Inflammatory macrophage (primary cell): ENCODE measurements at regions not wholly inside any gene's neighbourhood (a gene's known extent, or its start where the extent isn't known, plus 50 kb on each side); places are given as distances from the start of the nearest gene placed in this dataset.
"Not testable (repeated sequence)": the region's sequence is repeated elsewhere in the genome, so short reads cannot be mapped to it uniquely, and the experiment has no call there.

ENCODE experiments used
- DNase-seq, 2 donors: peaks; one replicate each; pipeline ENCODE4 v3.0.0-alpha.2; 2020 to 2022

DNA sequence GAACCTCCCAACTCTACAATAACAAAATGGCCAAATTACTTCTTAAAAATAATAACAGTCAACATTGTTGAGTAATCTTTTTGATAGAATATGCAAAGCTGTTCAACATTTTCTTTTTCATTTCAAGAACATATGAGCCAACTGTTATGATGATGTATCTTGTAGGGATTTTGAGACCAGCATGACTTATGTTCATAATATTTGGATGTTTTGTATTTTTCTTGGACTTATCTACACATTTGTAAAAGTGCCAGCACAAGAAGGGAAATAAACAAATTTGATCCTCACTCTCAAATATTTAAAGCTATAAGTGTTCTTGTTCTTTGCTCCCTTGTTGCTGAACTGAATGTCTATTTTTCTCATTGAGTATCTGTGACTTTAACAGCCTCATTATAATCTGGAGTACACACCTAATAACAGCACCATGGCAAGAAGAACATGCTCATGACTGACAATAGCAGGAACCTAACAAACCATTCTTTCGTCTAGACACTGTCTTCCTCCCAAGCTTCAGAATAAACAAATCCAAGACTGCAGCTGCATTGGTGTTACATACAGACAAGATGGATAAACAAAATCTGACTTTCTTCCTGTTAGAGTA lies 1049.7 kb downstream of the FAT4 start:
- no peak for DNase-seq

DNA sequence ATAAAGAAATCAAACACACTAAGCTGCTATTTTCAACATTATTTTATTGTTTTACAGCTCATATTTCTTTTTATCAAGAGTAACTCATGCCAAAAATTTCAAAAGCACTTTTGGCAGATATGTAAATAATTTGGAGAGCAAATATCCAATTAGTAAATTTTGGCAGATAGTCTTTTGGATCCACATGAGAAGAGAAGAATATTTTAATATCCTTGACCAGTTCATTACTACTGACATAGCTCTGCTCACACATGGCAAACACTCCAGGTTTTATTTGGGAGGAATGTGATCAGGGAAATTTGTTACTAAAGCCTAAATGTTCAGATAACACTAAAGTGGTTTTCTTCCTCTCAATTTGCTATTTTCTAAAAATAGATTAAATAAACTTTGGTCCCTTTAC lies 1054.3 kb downstream of the FAT4 start:
- no peak for DNase-seq

DNA sequence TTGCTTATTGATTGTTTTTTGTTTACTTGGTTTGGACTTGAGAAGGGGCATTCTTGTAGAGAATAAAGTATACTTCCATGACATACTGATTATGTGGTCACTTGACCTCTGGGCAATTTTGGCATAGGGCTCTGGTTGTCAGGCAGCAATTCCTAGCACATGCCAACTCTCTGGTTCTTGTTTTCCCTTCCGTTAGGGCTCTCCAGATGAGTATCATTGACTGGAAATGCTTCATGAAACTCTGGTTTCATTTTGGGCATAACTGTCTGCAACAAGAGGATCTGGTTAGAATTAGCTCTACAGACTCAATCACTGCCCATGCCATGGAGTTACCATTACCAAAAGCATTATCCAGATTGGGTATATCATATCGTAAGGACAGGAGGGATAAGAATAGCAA lies 1057.9 kb downstream of the FAT4 start:
- no peak for DNase-seq

DNA sequence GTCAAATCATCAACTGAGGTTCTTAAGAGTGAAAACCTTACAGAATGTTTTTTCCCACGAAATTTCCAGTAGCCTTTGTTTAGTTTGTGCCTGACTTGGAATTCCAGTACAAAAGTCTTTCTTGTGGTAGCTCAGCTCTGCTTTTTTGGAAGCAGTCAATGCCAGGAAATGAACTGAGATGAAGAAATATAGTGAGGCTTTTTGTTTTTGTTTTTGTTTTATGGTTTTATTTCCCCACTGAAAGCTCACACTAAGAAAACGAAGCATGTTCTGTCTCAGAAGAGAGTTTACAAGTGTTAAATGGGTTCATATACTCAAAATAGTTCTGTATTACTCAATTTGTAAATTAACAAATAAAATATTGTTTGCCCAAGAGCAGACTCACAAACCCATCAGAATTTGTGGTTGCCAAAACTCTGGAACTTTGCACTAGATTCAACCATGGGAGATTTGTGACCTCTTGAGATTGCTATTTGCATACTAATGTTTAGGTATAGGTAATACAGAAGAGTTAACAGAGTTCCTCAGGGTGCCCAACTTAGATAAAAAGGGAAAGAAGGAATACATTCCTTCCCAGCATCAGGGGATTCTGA lies 1060.8 kb downstream of the FAT4 start:
- DNase-seq, result no peak

DNA sequence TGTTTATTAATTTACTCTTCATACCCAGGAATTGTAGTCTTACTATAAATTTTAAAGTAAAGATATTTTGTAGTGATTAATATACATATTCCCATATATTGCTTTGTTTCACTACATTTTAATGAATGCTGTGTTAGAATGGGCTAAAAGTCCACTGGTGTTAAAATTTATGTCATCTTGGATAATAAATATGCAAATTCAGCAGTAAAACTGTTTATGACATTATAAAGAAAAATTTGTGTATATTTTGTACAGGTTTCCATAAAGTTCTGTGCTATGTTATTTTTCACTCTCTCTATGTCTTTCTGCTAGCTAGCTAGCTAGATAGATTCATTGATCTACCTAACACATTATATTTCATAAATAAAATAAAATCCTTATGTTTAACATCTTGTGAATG lies 1071.2 kb downstream of the FAT4 start:
- DNase-seq, result no peak

DNA sequence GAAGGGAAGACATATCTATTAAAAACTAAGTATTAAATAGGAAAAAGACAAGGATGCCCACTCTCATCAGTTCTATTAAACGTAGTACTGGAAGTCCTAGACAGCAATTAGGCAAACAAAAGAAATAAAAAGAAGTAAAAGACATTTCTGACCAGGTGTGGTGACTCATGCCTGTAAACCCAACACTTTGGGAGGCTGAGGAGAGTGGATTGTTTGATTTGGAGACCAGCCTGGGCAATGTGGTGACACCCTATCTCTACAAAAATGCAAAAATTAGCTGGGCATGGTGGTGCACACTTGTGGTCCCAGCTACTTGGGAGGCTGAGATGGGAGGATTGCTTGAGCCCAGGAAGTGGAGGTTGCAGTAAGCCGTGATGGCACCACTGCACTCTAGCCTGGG lies 1071.8 kb downstream of the FAT4 start:
- no peak for DNase-seq

DNA sequence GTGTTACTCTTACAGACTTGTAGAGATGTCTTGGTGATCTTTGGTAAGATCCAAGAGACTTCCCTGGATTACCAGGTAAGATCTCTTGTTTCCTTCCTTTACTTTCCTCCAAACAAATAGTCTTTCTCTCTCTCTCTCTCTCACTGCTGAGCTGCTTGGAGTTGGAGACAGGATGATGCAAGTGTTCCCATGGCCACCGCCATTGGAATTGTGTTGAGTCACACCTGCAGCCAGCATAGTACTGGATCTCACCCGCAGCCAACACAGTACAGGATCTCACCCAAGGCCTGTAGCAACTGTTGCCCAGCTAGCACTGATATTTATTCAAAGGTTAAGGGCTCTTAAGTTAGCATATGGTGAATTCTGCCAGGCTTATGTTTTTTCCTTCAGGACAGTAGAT lies 1080.9 kb downstream of the FAT4 start:
- no peak for DNase-seq

DNA sequence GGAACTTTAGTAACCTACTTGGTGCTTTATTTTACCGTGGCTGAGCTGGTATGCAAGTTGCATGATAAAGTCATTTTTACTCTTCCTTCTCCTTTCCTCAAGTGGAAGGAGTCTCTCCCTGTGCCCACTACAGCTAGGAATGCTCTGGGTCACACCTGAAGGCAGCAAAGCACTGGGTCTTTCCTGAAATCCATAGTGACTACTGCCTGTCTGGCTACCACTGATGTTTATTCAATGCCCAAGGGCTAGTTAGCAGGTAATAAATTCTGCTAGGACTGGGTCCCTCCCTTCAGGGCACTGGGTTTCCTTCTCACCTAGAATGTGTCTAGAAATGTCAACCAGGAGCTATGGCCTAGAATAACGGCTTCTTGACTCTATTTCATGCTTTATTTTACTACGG lies 1081.4 kb downstream of the FAT4 start:
- no peak for DNase-seq

DNA sequence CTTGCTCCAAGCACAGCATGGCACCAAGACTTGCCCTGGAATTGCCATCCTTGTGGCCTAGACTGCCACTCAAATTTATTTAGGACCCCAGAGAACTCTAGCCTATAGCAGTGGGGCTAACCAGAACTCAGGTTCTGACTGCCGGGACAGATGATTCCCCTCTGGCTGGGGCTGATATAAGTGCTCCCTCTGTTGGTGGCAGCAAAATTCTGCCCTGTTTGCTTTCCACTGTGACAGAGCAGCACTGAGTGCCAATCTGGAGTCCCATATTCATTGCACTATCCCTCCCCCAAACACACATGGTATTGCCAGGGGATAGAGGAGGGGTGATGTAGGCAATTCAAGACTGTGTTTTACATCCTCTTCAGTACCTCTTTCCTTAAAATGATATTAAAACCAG lies 1081.9 kb downstream of the FAT4 start:
- DNase-seq, result no peak

DNA sequence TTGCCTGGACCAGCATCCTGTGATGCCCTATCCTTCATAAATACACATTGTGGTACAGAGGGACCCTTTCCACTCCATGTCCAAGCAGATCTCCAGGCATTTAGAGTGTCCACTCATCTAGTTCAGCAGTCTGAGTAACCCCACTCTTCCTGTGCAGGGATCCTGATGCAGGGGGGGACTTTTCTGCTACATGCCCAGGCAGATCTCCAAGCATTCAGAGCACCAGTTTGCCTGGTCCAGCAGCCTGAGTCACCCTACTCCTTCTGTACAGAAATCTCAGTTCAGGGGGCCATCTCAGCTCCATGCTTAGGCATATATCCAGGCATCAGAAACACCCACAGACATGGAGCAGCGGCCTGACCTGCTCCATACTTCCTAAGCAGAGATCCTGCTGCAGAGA lies 1089.8 kb downstream of the FAT4 start:
- no peak for DNase-seq

DNA sequence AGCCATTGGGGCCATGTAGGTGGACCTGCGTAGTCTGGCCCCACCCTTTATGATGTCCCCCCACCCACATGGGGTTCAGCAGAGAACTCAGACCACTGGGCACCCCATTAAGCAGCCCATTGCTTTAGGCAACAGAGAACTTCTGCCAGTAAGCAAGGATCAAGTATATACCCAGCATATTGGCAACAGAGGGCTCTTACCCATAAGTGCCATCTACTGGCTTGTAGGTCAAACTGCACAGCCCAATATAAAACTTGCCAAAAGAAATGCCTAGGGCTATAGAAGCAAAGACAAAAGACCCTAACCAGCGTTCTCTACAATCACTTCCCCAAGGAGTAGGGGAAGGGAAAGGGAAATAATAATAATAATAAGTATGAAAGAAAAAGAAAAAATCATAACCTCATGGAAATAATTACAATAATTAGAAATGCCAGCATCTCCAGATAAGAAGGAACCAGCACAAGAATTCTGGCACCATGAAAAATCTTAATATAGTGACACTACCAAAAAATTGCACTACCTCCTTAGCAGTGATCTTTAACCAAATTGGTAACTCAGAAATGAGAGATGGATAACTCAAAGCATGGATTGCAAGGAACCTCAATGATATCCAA lies 1090.7 kb downstream of the FAT4 start:
- no peak for DNase-seq

DNA sequence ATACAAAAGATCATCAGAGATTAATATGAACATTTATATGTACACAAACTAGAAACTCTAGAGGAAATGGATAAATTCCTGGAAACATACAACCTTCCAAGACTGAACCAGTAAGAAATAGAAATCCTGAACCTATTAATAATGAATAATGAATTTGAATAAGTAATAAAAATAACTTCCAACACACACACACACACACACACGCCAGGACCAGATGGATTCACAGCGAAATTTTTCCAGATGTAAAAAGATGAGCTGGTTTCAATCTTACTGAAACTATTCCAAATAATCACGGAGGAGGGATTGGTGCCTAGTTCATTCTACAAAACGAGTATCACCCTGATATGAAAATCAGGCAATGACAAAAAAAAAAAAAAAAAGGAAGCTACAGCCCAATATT lies 1095.0 kb downstream of the FAT4 start:
- DNase-seq, result no peak

DNA sequence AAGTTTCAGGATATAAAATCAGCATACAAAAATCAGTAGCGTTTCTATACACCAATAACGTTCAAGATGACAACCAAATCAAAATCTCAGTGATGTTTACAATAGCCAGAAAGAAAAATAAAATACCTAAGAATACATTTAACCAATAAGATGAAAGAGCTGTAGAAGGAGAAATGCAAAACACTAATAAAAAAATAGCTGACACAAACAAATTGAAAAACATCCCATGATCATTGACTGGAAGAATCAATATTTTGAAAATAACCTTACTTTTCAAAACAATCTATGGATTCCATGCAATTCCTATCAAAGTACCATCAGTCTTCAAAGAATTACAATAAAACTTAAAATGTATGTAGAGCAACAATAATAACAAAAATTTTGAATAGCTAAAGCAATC lies 1096.3 kb downstream of the FAT4 start:
- no peak for DNase-seq

DNA sequence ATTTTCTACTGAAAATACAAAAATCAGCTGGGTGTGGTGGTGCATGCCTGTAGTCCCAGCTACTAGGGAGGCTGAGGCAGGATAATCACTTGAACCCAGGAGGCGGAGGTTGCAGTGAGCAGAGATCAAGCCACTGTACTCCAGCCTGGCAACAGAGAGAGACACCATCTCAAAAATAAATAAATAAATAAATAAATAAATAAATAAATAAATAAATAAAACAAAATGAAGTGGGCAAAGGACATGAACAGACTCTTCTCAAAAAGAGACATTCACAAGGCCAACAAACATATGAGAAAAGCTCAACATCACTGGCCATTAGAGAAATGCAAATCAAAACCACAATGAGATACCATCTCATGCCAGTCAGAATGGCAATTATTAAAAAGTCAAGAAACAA lies 1097.6 kb downstream of the FAT4 start:
- DNase-seq, result not testable (repeated sequence)

DNA sequence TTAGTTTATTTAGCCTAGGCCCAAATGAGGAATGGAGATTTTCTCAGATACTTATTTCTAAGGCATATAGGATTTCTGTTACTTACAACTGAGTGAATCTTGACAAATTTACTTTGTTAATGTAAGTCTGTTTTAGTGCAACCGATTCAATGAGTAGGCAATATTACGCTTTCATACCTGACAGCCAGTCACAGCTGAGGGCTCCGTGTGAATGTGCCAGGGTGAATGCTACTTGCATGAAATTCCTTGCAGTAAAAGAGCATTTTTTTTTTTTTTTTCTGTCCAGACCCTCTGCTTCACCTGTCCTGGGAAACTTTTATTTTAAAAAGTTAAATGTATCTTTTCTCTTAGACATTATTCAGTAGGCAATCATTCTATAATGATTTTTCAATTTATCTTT lies 1100.0 kb downstream of the FAT4 start:
- no peak for DNase-seq

DNA sequence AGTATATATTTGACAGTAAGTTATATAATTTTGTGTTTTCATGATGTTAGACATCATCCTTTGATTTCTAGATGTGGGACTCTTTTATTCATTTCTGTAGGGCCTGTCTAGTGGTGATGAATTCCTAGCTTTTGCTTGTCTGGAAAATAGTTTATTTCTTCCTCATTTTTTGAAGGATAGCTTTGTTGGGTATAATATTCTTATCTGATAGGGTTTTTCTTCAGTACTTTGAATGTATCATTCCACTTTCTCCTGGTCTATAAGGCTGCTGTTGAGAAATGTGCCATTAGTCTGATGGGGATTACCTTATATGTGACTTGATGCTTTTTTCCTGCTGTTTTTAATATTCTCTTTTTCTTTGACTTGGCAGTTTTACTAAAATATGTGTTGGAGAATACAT lies 1104.5 kb downstream of the FAT4 start:
- no peak for DNase-seq

DNA sequence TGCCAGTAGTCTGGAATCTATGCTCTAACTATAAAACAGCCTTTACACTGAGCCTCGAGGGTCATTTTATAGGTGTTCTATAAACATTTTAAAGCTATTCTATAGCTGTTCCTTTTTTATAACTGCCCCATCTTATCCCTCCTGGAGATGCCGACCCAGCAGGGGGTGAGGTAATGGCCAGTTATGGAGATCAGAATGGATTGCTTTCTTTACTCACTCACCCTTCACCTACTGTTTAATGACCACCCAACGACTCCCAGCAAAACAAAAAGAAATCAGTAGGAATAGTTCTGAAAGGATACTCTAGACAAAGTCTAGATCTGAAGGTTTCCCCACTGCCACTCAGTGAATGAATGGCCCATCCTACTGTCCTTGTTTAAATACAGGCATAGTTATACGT lies 1113.1 kb downstream of the FAT4 start:
- DNase-seq, result no peak

DNA sequence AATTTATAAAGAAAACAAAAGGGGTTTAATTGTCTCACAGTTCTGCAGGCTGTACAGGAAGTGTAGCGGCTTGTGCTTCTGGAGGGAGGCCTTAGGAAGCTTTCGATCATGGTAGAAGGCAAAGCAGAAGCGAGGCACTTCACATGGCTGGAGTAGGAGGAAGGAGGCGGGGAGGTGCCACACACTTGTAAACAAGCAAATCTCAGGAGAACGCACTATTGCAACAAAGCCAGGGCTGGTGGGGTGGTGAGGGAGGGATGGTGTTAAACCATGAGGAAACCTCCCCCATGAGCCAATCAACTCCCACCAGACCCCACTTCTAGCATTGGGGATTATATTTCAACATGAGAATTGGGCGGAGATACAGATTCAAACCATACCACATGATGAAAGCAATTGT lies 1116.3 kb downstream of the FAT4 start:
- no peak for DNase-seq

DNA sequence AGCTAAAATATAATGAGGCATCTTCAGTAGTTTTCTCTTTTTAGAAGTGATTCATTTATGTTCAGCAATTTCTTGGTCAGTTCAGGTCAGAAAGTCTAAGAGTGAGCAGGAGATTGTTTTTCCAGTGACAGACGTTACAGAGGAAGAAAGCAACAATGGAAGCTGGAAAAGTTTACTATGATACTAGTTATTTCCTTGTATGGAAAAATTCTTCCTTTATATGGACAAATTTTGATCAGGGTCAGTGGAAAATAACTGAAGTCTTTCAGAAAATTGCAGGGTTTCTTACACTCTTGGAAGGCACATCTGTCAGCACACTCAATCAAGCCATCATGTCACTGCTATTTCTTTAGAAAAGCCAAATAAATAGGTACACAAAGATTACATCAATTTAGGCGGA lies 1120.7 kb downstream of the FAT4 start:
- no peak for DNase-seq

DNA sequence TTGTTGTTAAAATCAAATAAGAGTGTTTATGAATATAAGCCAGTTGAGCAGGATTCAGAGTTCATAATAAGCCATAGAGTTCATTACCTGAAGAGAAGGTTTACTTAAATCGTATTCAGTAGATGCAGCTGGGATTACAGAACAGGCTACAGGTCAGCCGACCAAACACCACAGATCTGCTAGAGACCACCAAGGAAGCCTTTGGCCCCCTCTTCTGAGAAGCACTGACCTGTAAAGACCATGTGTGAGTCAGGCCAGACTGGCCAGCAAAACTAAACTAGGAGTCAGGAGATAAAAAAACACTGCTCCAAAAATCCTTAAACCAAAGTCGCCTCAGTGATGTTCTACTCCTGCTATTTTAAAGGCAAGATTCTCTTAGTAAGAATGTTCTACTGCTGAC lies 1125.5 kb downstream of the FAT4 start:
- no peak for DNase-seq

DNA sequence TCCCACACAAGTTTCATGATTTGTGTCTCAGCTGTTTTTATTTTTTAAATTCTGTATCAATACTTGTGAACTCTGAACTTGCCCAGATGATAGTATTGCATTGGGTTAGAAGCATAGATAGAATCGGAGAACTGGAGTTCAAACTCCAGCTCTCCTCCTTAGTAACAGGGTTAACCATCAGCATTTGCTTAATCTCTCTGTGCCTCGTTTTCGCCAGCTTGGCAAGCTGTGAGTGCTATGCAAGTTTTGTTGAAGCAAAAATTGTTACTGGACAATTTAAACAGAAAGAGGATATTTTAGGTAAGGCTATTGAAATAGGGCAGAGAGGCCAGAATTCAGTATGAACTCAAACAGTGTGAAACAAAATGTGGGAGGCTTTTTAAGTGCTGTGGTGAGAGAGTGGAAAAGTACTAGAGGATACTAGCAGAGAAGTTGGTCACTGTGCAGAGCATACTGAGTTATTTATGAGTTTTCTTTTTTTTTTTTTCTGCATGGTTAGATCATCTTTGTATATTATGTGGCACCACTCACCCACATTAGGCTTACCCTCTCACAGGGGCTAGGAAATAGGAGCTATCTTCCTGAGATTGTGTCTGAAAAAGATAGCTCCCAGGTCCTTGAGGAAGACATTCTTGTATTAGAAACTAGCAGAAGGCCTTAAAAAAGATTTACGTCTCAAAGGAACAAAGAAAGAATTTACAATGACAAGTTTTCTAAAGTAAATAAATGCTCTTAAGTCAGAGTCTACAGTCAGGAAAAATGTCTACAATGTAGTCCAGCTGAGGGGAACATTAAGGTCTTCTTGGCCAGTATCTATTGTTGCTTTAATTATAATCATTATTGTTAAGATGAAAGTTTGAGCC lies 1126.6 kb downstream of the FAT4 start:
- no peak for DNase-seq

DNA sequence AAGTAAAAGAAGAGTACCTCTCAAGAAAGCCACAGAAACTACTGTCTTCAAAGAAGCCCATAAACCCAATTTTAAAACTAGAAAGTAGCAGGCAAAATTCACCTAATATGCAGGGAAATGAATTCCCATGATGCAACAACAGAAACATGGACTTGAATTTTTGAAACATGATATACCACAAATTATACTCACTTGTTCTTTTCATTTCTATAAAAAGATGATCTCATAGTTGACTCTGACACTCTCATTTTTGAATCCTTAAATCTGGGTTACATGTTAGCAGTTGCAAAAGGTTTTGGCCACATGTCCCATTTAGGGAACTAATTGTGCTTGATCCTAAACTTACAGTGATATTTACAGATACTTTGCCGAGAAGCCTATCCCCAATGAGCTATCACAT lies 1130.8 kb downstream of the FAT4 start:
- no peak for DNase-seq

DNA sequence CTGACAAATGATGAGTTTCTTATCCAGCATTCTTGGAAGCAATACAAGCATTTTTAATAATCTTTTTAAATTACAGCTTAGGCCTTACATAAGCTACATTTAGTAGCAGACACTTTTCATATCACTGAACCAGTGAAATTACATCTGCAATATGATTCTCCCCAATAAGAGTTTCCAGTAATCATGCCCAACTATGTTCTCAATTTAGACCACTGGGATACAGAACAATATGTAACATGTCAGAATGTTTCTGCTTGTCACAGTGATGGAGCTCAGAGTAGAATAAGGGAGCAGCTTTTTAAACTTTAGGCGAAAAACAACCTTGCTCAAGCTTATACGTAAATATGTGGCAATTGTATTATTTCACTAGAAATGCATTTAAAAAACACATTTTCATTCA lies 1132.2 kb downstream of the FAT4 start:
- no peak for DNase-seq
